Activated CD4-positive, alpha-beta T cell treated with anti-CD3 and anti-CD28 coated beads, Interleukin-2, Interleukin-6, amounts not matched to agents 100 ng/mL and 50 ng/mL, durations not matched to agents 16 hours and 8 hours (primary cell): ENCODE measurements at regions not wholly inside any gene's neighbourhood (a gene's known extent, or its start where the extent isn't known, plus 50 kb on each side); places are given as distances from the start of the nearest gene placed in this dataset.

Source experiments
- DNase-seq: peaks from one replicate; pipeline ENCODE4 v3.0.0-alpha.2; 2020

DNA sequence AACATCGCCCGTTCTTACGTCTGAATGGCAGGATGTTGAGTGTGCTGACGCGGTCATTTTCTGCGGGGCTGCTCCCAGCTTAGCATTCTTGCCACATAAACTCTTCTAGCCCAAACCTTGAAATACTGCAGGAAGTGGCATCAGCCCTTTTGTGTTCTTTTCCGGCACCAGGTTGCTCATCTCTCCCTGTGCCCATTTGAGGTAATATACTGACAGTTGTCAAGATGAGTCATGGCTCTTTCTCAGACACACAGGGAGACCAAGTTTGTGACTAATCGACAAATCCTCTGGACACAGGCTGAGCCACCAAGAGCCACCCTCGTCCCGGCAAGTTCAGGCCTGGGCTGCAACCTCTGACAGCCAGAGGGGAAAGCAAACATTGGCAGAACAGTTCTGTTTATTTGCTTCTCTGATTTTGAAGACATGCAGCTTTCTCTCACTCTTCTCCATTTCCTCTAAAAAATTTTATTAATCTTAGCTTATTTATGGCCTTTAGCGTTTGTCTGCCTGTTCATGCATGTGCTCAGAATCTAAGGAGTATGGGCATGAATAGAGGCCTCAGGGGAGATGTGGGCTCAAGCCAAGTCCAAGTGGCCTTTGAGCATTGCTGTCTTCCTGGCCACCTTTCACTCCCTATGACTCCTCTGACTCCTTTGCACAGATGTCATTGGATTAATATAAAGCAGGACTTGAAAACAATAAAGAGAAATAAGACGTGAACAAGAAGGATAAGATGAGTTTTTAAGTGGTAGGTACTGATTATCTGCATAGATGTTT is 328.2 kb upstream of the JAG1 start:
- no peak for DNase-seq

GRCh38 chr20:11003341-11003740 is 329.5 kb upstream of the JAG1 start:
- DNase-seq: no peak

DNA sequence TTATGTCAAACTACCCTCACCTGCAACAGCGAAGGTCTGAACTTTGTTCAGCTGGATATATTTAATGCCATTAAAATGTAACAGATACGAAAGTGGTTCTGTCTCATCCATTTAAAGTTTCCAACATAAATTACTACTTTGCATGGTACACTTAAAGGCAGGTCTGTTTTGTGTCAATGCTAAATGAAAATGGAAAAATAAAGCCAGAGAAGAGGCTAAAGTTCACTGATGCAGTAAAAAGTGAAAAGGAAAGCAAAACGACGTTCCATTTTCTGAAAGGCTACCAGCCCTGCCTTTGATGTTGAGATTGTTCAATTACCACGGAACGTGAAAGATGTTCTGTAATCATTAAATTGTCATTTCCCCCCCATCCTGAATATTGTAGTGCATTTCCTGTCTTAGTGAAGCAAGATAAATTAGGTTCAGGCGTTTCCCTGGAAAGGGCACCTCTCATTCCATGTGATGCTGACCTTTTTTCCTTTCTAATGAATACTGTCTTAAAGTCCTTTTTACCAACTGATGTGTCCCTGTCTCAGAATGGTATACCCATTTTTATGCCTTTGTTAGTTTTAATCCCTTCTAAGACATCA is 334.7 kb upstream of the JAG1 start:
- no peak for DNase-seq

DNA sequence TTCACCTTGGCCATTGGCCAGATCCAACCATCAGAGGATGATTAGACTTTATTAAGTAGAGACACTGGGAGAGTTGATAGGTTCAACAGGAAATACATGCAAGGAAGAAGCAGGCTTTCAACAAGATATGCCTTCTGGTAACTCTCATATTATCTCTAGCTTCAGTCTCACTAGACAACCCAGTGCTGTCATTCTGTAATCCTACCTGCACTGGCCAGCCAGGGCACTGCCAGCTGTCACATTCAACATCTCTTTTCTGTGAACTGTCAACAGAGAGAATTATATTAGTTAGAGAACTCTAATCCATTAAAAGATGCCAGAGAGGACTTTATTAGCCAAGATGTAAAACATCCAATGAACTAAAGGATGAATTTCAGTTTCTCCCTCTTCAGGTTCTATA is 337.9 kb upstream of the JAG1 start:
- DNase-seq: no peak

DNA sequence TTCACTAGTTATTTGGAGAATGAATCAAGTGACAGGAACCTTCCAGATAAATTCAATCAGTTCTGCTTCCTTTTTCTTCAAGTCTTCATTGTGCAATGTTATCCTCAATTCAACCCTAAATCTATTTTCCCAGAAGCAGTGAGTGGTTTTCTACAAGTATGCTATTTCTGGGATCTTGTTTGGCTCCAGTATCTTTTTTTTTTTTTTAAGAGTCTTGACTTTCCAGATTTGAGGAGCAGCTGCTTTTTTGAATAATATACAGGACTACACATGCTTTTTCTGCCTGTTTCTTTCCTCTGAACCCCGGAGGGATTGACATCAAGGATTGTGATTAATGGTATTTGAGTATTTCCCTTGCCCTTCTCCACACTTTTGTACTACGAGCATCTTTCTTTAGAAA is 339.2 kb upstream of the JAG1 start:
- DNase-seq: no peak

- DNase-seq: no peak
Measured at GRCh38 chr20:11013801-11014200, 340.0 kb upstream of the JAG1 start.

- no peak for DNase-seq
Measured at GRCh38 chr20:11015440-11015839, 341.6 kb upstream of the JAG1 start.

DNA sequence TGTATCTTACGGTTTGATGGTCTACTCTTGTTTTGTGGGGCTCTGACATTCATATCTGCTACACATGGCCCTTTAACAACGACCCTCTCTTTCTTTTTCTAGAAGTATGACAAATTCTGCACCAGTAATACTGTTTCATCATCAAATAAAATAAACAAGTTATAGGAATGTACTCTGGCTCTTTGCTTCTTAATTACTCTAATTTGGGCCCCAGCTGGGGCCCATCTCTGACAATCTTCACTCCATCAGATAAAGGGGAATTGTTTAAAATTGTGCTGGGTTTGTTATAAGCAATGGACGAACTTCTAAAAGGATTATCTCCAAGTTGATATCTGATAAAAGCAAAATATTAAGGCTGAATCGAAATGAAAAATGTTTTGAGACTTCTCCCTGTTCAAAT is 343.6 kb upstream of the JAG1 start:
- no peak for DNase-seq

- no peak for DNase-seq
Measured at GRCh38 chr20:11018668-11019170, 344.9 kb upstream of the JAG1 start.

DNA sequence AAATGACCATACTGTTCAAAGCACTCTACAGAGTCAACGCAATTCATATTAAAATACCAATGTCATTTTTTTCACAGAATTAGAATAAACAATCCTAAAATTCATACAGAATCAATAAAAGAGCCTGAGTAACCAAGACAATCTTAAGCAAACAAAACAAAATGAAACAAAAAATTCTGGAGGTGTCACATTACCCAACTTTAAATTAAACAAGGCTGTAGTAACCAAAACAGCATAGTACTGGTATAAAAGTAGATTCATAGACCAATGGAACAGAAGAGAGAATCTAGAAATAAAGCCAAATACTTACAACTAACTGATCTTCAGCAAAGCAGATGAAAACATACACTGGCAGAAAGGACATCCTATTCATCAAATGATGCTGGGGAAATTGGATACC is 346.9 kb upstream of the JAG1 start:
- no peak for DNase-seq

DNA sequence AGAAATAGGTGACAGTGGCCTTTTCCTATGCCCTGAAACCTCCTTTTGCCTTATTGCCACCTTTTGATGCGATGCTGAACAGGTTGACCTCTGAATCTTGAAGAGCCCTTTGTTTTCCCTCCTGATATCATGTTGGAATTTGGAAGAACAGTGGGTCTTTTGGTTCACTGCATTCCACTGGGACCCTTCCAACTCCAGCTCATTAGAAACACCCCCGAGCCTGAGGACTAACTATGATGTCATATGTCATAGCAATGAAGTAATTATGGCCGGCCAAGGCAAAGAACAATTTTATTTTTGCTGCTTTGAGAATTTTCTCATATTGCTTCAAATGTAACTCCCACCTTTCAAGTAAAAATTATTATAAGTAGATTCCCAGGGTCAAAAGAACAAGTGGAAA is 353.4 kb upstream of the JAG1 start:
- DNase-seq: no peak

GRCh38 chr20:11030351-11030750 is 356.6 kb upstream of the JAG1 start:
- DNase-seq: no peak

GRCh38 chr20:11031300-11031699 is 357.5 kb upstream of the JAG1 start:
- no peak for DNase-seq

- DNase-seq: no peak
Measured at GRCh38 chr20:11032611-11033010, 358.8 kb upstream of the JAG1 start.

GRCh38 chr20:11034025-11034424 is 360.2 kb upstream of the JAG1 start:
- no peak for DNase-seq

GRCh38 chr20:11035211-11035610 is 361.4 kb upstream of the JAG1 start:
- no peak for DNase-seq

DNA sequence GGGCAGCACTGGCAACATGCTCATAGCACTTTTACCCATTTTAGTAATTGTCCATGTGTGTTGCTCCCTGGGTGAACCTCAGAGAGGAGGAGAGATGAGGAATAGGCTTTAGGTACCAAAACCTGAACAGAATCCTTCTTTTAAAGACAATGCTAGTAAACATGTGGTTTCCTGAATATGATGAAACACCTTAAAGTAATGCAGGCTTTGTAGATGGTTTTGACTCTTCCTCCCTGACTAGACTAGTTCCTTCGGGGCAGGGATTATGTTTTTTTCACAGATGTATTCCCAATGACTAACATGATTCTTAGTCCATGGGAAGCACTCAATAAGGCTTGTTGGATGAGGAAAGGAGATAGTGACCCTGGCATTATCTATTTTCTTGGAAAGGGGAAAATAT is 367.6 kb upstream of the JAG1 start:
- no peak for DNase-seq

GRCh38 chr20:11043001-11043400 is 369.2 kb upstream of the JAG1 start:
- no peak for DNase-seq

DNA sequence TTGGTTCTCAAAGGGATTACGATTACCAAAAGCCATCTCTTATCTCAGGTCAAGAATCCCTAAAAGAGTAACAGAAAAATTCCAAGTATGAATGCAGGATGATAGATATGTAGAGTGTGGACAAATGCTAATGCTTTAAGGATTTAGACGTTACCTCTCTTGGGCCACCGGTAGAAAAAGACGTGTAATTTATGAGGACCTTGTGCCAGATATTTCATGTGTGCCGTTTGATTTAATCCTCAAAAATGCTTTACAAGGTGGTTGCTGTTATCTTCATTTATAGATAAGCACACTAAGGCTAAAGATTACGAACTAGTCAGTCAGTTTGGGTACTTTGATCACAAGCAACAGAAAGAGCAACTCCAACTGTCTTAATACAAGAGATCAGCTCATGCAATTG is 370.8 kb upstream of the JAG1 start:
- no peak for DNase-seq

DNA sequence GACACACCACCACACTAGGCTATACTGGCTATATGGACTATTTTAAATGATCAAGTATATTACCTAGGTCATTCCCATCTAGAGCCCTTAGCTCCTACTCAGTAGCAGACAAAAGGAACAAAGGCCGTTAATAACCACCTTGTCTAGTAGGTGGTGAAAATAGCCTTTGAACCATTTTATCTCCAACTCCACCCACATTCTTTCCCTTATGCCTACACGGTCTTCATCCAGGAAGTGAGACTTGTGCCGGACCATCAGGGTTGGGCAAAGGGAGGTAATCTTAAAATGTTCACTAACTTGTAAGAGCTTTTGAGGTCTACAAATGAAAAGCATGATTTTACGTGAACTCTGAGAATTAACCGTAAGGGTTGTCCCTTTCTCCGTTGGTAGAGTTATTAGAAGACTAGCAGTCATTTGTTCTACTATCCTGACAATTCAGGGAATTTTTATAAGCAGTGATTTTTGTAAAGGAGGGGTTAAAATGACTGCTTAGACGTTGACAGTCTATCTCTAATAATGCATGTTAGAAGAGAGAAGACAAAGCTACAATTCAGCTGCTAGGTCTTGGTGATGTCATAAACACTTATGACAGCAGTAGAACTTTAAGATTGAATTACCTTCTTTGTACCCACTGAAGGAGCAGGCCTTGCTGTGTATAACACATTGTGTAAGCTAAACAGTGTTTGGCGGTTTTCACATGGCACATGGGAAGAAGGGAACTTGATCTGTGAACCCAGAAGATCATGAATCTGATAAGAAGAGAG is 371.8 kb upstream of the JAG1 start:
- no peak for DNase-seq

DNA sequence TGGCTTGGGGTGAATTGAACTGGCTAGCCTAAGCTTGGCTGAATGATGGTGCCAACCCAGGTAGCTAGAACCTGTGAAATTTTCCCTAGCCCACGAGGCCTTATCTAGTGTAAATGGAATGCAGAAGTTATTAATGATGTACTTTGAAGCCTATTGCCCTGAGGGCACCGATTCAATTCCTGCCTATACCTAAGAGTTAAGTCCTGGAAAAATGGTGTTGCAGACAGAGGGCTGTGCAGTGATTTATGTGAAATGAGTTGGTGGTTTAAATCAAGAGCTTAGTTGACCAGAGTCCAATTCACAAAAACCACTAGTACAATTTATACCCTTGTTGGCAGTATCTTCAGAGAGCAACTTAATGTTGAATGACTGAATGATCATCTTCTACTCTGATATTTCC is 373.8 kb upstream of the JAG1 start:
- no peak for DNase-seq

DNA sequence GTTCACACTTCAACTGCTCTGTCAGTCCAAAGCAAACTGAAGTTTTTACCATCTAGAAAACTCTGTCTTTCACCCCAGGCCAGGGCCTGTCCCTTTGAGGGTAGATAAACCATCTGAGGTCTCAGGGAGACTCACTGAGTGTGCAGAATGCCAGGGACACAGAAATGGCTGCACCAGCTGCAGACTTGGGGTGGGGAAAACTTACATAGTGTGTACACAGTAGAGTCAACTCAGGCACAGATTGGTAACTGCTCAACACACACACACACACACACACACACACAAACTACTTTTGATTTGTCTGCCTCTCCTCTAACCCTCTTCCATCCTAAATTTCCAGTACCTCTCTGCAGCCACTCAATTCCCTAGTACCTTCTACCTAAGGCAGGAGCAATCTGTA is 374.9 kb upstream of the JAG1 start:
- DNase-seq: no peak

DNA sequence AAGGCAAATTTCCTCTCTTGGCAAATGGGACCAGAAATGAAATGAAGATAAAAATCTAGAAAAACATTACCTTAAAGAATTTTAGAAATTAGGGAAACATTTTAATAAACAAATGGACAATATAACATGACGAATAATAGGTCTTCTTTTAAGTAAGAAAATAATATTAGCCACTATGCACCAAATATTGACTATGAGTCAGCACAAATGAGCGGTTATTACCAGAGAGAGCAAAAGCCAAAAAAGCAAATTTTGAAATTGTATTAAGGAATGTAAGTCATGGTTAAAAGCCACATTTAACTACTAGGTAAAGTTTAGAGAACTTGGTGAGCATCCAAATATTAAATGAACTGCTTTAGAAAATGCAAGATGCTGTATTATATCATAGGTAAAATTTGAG is 376.6 kb upstream of the JAG1 start:
- DNase-seq: no peak

GRCh38 chr20:11051136-11051535 is 377.3 kb upstream of the JAG1 start:
- no peak for DNase-seq
